Limb (tissue), 2 donors: ENCODE measurements at regions not wholly inside any gene's neighbourhood (a gene's known extent, or its start where the extent isn't known, plus 50 kb on each side); places are given as distances from the start of the nearest gene placed in this dataset.
"Not testable (repeated sequence)": the region's sequence is repeated elsewhere in the genome, so short reads cannot be mapped to it uniquely, and the experiment has no call there.

Experiments used
- DNase-seq, 2 donors: peaks; one replicate each; pipeline ENCODE4 v3.0.0-alpha.2; 2016; ENCODE audit errors: extremely low spot score in 2 of 2

DNA sequence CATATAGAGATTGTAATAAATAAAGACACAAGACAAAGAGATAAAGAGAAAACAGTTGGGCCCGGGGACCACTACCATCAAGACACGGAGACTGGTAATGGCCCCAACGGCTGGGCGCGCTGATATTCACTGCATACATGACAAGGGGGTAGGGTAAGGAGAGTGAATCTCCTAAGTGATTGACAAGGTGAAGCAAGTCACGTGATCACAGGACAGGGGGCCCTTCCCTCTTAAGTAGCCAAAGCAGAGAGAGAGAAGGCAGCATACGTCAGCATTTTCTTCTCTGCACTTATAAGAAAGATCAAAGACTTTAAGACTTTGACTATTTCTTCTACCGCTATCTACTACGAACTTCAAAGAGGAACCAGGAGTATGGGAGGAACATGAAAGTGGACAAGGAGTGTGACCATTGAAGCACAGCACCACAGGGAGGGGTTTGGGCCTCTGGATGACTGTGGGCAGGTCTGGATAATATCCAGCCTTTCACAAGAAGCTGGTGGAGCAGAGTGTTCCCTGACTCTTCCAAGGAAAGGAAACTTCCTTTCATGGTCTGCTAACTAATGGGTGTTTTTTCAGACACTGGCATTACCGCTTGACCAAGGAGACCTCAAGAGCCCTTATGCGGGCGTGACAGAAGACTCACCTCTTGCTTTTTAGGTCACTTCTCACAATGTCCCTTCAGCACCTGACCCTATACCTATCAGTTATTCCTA lies 75.6 kb downstream of the MRPL39 start:
- not testable (repeated sequence) for DNase-seq

- DNase-seq = no peak
These were observed 78.8 kb downstream of the MRPL39 start for GRCh38 chr21:25528515-25528914.

DNA sequence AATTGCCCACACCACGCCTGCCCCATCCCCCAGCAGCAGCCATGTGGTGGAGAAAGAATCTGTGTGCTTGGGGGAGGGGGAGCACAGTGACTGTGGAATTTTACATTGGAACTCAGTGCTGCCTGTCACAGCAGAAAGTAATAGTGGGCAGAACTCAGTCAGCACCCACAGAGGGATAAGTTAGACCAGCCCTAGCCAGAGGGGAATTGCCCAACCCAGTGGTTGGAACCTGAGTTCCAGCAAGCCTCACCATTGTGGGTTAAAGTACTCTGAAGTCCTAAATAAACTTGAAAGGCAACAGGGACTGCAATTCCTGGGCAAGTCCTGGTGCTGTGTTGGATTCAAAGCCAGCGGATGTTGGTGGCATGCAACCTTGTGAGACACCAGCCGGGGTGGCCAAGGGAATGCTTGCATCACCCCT lies 88.8 kb downstream of the MRPL39 start:
- no peak for DNase-seq

GRCh38 chr21:25515484-25516405 lies 91.5 kb downstream of the MRPL39 start:
- no peak for DNase-seq

- no peak for DNase-seq
These were observed 93.5 kb downstream of the MRPL39 start for GRCh38 chr21:25513810-25514209.

- no peak for DNase-seq
These were observed 94.9 kb downstream of the MRPL39 start for GRCh38 chr21:25512095-25513081.

GRCh38 chr21:25509862-25510261 lies 97.4 kb downstream of the MRPL39 start:
- DNase-seq = no peak

DNA sequence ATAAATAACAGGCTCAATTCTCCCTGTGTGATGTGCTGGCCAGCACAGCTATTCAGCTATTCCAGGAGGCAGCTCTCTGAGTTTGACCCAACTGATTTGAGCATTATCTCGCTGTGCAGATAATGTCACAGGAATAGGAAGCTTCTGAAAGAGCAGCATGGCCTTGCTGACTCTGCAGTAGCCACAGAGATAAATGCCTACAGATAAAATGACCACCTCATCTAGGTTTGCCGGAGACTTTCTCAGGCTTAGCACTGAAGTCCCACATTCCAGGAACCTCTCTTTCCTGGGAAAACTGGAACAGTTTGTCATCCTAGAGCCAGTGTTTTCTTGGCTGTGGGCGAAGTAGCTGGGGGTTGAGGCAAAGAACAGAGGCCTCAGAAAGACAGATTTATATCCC lies 98.9 kb downstream of the MRPL39 start:
- no peak for DNase-seq

- DNase-seq = no peak
These were observed 99.8 kb downstream of the MRPL39 start for GRCh38 chr21:25507522-25507921.

- DNase-seq = no peak
These were observed 100.4 kb downstream of the MRPL39 start for GRCh38 chr21:25506887-25507286.

- DNase-seq = no peak
These were observed 101.0 kb downstream of the MRPL39 start for GRCh38 chr21:25506261-25506660.

DNA sequence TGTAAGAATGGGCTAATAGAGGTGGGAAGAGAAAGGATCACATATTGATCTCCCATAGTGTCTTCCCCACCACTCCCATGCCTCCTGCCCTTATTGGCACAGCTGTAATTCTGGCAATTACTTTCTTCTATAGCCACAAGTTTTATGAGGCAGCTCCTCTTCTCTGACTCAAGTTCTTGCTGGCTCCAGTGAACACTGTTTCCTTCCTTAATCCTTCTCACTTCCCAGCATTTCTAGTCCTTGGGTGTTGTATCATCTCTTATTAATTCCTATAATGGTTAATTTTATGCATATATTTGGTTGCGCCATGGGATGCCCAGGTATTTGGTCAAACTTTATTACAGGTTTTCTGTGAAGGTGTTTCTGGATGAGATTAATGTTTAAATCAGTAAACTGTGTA lies 103.3 kb downstream of the MRPL39 start:
- no peak for DNase-seq

GRCh38 chr21:25501996-25502665 lies 105.2 kb downstream of the MRPL39 start:
- DNase-seq = no peak

- no peak for DNase-seq
These were observed 105.8 kb downstream of the MRPL39 start for GRCh38 chr21:25501462-25501861.

DNA sequence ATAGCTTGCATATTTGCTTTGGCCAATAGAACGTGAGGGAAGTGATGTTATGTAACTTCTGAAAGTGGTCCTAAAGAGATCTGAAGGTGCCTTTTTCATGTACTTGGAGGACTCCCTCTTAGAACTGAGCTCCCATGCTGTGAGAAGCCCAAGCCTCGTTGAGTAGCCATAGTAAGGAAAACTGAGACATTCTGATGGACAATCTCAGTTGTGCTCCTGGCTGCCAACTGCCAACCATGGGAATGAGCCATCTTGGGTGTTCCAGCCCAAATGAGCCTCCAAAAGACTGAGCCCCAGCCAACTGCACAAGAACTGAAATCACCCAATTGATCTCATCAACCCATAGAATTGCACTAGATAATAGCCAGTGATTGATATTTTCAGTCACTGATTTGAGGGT lies 106.7 kb downstream of the MRPL39 start:
- no peak for DNase-seq

DNA sequence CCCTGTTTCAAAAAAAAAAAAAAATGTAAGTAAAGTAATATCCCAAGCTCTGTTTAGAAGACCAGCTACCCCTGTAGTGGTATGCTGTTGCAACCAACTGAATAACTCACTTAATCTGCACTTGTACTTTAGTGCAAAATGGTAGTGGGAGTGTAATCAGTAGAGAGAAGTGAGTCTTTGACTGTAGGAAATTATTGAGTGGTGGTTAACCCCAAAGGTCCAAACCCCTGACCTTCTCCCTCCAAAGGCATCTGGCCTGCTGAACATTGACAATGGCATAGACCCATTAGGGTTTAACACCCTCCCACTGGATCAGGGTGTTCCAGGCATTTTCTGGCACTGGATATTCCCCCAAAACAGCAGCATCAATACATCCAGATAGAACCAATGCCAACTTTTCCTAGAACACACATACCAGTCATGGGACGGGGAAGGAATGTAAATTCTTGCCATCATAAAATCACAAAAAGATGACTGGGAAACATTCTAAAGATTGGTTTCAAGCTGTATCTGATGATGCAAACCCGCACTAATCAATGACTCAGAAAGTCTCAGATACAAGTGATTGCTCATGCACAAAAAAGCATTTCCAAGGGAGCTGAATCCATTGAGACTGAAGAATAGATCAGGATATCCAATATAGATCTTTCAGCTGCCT lies 110.3 kb downstream of the MRPL39 start:
- no peak for DNase-seq

DNA sequence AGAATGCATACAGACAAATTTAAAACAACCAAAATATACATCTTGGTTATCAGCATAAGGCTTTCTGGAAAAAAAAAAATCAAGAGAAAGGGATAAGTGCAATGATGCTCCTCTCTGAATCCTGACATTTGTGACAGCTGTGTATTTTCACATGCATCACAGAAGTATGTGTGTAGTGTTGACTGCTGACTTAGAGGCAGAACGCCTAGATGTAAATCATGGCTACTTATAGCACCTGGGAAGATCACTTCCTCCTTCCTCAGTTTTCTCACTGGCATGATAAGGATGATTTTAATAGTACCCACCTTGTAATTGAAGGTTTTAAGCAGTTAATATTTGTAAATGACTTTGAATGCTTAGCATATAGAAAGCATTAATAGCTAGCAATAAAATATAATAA lies 112.5 kb downstream of the MRPL39 start:
- DNase-seq = no peak

DNA sequence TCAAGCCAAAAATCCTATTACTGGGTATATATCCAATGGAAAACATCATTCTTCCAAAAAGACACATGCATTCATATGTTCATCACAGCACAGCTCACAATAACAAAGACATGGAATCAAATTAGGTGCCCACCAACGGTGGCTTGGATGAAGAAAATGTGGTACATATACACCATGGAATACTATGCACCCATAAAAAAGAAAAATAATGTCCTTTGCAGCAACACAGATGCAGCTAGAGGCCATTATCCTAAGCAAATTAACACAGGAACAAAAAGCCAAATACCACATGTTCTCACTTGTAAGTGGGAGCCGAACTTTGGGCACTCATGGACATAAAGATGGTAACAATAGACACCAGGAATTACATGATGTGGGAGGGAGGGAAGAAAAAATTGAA lies 113.6 kb downstream of the MRPL39 start:
- no peak for DNase-seq

DNA sequence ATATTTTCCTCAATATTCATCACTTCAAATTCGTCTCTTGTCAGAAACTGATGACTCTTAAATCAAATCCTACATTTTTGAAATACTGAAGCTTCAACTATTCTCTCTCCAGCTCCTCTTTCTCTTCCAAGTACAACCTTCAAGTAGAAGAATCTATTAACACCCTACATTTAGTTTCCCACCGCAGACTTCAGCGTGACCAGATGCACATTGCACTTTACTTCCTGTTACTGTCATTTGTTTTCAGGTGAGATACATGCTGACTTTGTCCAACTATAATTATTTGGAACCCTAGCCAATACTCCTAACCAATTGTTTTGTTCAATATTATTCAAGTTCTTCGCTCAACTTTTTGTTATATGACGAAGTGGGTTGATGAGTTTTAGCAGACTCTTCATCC lies 116.0 kb downstream of the MRPL39 start:
- no peak for DNase-seq

DNA sequence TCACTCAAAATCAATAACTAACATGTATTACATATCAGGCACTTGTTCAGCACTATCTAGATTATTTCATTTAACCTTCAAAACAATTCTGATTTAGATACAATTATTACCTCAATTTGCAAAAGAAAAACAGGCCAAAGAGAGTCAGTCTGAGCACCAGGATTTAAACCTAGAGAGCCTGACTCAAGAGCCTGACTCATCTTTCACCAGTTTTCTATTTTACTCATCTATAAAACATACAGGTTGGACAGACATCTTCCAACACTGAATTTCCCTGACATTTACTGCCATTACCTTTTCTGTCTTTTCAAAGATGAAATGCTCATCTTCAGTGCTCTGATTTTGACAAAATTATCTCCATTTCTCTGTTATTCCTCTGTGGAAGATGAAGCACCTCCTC lies 116.5 kb downstream of the MRPL39 start:
- DNase-seq = no peak
